Stimulated activated CD8-positive, alpha-beta memory T cell treated with anti-CD3 and anti-CD28 coated beads, Interleukin-7, amount 100 ng/mL, for 24 hours (primary cell): ENCODE measurements at regions not wholly inside any gene's neighbourhood (a gene's known extent, or its start where the extent isn't known, plus 50 kb on each side); places are given as distances from the start of the nearest gene placed in this dataset.

Source experiments
- DNase-seq: peaks from one replicate; pipeline ENCODE4 v3.0.0-alpha.2; 2020; ENCODE audit warnings: low read depth

DNA sequence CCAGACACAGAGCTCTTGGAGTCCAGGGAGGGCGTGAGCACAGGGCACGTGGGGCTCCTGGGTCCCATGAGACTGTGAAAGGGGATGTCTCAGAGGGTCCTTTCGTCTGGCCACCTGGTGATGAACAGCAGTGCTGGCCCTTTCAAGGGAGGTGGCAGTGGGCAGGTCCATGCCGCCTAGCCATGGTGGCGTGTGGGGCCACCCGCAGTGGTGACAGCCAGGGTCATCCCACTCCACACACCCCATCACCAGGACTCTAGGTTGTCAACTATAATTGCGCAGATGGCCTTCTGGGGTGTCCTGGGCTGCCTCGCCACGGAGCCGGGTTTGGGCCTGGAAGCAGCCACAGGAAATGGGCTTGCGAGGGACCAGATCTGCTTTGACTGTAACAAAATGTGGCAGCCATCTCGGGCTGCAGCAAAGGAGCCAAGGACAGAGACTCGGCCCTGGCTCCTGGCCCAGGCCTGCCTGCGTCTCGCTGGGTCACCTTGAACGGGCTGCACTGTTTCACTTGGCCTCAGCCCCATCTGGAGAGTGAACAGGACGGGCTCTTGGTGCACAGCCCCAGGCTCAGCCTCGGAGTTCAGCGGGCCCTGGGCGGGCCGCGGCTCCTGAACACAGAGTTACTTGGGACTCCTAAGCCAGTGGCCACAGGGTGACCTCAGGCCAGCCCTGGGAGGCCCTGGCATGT is 1350.5 kb downstream of the BRD1 start:
- DNase-seq = no peak

- no peak for DNase-seq
Observed at GRCh38 chr22:48476577-48476976, 1351.1 kb downstream of the BRD1 start.

DNA sequence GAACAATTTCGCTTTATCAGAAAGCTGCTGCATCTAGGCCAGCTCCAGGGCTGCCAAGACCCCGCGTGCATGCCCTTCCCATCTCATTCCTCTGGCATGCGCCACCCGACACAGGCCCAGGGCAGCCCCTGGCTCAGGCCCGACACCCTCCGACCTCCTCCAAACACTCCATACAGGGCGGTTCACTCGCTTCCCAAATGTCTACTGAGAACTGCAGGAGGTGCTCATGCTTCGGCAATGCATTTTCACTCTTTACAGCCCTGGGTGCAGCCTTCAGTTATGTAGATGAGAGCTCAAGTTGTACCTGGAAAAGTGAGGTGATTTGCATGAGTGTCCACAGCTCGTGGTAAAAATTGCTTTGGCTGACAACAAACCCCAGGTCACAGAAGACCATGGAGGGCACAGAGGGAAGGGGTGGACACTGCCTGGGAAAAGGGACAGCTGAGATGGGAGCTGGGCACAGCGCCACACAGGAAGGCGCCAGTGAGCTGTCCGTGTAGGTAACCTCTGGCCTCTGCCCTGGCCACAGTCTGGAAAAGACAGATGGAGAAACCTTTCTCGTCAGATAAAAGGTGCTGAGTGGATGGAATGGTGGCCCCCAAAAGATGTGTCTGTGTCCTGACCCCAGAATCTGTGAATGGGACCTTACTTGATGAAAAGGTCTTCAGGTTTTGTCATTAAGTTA is 1351.9 kb downstream of the BRD1 start:
- no peak for DNase-seq

- no peak for DNase-seq
Observed at GRCh38 chr22:48474881-48475280, 1352.8 kb downstream of the BRD1 start.

- DNase-seq = no peak
Observed at GRCh38 chr22:48473202-48473601, 1354.5 kb downstream of the BRD1 start.

DNA sequence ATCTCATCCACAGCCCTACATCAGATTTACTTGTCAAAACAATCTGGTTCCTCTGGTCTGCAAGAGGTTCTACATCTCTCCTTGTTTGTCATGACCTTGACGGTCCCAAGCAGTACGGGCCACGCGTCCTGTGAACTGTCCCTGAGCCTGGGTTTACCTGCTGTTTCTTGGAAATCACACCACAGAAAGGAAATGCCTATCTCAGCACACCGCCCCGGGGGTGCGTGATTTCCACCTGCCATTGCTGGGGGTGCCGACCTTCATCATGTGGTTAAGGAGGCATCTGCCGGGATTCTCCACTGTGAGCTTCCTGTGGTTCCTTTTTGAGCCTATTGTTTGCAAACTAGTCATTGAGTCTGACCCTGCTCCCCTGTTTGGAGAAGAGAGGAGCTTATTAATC is 1363.4 kb downstream of the BRD1 start:
- DNase-seq = no peak

GRCh38 chr22:48459859-48460823 is 1367.5 kb downstream of the BRD1 start:
- no peak for DNase-seq

DNA sequence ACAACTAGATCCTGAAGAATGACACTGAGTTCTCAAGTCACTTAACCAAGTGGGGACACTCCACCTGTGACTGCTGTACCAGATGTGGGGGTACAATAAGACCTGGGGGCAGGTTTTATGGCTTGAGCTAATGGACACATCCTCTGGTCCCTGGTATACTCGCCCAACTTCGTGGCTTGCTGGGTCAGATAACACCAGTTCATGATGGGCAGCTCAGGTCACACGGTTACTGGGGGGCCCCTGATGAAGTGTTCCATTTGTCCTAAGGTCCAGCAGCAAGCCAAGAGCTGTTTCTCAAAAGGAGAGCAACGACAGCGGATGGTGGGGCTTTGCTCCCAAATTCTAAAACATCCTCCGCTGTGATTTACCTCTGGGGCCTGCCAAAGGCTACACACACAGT is 1368.4 kb downstream of the BRD1 start:
- DNase-seq = no peak

DNA sequence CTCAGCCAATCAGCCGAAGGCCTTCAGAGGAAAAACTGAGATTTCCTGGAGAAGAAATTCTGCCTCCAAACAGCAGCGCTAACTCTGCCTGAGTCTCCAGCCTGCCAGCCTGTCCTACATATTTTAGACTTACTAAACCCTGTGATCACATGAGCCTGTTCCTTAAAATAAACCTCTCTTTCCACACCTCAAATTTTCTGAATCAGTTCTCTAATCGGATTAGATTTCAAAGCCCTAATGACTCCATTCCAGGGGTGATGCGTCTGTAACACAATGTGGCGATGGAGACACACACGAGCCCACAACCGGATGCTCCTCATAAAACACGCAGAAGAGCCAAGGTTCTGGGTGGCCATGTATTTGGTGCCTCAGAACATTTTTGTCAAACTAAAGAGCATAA is 1371.2 kb downstream of the BRD1 start:
- no peak for DNase-seq

DNA sequence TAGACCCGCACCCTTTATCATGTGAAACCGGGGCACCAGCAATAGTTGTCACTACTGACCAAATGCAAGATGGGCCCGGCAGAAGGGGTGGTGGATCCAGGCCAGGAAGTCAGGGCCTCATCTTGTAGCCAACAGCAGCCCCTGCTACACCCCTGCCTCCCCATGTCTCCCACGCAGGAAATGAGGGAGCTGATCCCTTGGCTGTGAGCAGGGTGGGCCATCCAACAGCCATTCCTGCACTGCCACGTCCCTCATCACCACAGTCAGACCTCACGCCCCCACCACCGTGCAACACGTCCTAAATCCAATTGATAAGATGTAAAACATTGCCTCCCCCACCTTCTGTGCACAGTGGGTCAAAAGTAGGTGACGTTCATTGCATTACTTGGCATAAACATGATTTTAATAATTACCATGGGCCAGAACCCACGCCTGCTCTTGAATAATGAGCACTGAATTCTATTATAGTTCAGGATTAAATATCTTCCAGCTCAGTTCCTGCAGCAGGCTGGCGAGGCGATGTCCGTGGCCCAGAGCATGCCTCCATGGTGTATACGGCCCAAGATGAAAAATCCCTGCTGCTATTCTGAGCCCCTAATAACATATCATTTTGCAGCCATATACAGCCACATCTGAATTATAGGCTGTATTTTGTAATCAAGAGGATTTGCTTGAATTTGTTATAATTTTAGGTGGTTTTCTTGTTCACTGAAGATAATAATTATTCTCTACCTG is 1373.8 kb downstream of the BRD1 start:
- no peak for DNase-seq

DNA sequence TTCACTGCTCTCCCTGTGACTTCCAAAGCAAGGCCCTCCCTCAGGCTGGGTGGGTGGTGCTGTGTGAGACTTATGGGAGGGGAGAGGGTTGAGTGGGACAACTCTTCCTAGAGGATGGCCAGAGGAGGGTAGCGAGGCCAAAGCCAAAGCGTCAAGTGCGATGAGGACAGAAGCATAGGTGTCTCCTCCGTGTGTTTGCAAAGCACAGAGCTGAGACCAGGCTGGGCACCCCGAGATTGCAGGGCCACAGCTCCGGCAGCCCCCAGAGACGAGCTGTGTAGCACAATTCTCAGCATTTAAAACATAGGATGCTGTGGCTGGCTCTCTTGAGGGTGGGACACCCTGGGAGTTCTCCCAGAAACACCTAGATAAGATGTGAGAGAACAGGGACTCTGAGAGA is 1374.5 kb downstream of the BRD1 start:
- DNase-seq = no peak

DNA sequence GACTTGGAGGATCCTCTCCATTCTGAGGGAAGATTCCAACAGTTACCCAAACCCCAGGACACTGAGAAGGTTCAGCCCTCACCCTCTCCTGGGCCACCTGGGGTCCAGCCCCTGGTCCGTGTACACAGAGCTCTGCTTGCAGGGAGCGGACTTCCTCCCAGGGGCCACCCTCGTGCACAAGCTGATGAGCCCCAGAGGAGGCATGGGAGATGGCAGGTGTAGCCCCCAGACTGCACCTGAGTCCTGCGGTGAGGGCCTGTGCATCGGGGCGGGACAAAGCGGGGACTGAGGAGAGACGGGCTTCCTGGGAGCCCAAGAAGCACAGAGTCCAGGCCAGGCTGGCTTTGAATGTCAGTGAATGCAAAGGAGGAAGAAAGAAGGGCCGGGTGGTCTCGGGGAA is 1374.9 kb downstream of the BRD1 start:
- DNase-seq = no peak

DNA sequence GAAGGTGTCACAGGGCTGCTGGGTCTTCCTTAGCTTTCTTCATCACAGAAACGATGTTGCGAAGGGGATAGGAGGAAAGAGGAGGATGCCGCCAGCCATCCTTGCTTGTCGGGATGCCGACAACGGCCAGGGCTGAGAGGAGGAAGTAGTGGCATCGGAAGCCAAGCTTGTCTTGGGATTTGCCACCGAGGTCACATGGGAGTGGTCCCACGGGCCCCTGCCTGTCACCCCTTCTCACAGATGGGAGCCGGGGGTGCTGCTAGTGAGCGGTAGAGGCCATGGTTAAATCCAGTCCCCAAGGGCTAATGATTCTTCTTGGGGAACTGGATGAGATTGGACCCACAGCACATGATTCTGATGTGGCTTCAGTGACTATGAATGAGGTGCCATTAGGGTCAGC is 1375.8 kb downstream of the BRD1 start:
- DNase-seq = no peak

- no peak for DNase-seq
Observed at GRCh38 chr22:48450188-48450825, 1377.4 kb downstream of the BRD1 start.

GRCh38 chr22:48449466-48450187 is 1378.0 kb downstream of the BRD1 start:
- no peak for DNase-seq

DNA sequence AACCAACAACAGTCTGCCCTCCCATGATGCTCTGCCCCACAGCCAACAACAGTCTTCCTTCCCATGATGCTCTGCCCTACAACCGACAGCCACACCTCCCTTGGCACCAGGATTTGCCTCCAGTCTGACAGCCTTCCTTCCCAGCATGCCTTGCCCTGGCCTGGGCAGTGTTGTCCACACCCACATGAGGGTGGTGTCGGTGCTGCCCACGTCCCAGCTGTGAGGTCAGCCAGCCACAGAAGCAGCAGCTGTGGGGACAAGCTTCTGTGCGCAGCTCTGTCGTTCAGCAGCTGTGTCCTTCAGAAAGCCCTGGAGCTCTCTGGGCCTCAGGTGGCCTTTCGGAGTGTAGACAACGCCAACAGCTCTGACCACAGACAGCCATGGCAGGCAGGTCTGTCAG is 1378.9 kb downstream of the BRD1 start:
- no peak for DNase-seq

DNA sequence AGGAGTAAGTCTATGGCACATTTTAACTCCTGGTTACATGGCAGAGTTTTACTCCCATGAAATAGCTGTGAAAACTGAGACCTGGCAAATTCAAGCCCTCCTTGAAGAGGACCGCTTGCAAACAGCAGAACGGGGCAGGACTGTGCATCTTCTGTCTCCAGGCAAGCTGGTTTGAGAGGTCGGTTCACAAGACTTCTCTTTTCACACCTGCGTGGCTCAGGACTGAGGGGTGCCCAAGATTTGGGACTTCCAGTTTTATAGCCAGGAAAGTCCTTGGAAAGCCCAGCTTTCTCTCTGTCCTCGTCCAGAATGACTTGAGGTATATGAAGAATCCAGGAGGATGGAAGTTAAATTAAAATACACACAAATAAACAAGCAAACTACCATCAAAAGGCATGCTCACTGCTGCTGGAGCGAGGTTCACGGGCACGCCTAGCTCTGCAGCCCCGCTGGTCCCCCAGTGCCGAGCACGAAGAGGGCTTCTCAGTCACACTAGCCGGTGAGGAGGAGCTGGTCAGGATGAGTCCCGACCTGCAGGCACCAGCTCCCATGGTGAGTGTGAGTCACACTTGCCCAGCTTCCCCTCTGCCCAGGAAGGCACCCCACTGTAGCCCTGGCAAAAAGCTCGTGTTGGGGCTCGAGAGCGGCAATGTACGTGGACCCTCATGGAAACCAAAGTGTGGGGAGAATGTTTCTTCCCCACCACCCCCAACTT is 1382.4 kb downstream of the BRD1 start:
- no peak for DNase-seq

- no peak for DNase-seq
Observed at GRCh38 chr22:48444320-48445112, 1383.2 kb downstream of the BRD1 start.

DNA sequence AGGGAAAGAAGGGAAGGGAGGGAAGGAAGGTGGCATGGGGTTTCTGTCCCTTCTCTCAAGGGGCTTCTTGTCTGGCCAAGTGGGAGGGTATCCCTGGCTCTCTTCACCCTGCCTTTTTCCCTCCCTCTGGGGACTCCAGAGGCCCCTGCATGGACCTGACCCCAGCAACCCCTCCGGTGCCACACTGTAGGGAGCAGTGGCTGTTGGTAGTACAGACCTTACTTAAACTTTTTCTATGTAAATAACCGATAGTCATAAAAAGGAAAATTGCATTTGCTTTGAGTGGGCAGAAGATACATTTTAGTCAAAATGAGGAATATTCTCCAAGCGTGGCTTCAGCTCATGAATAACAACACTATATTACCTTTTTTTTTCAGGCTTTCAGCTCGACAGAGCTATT is 1384.0 kb downstream of the BRD1 start:
- no peak for DNase-seq
